ENCODE measurements at regions not wholly inside any gene's neighbourhood (a gene's known extent, or its start where the extent isn't known, plus 50 kb on each side); places are given as distances from the start of the nearest gene placed in this dataset.
"Not testable (repeated sequence)": the region's sequence is repeated elsewhere in the genome, so short reads cannot be mapped to it uniquely, and the experiment has no call there.

DNA sequence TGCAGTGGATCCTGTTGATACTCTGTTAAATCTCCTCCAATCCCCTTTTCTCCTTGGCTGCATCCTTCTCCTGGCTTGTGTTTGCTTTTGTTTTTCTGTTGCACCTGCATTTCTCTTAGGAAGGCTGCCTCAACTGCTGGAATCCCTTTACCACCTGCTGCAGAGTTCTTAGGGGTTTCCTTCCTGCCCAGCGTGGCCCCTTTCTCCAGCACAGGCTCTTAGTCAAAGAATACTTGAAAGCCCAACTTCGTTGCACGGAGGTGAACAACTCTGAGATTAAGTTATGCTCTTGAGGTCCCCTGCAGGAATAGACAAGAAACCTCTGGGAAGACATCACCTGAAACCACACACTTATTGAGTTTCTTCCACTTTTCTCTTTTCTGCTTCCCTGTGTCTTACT, 121.6 kb upstream of the GRM7 start:
- no peak for DNase-seq

DNA sequence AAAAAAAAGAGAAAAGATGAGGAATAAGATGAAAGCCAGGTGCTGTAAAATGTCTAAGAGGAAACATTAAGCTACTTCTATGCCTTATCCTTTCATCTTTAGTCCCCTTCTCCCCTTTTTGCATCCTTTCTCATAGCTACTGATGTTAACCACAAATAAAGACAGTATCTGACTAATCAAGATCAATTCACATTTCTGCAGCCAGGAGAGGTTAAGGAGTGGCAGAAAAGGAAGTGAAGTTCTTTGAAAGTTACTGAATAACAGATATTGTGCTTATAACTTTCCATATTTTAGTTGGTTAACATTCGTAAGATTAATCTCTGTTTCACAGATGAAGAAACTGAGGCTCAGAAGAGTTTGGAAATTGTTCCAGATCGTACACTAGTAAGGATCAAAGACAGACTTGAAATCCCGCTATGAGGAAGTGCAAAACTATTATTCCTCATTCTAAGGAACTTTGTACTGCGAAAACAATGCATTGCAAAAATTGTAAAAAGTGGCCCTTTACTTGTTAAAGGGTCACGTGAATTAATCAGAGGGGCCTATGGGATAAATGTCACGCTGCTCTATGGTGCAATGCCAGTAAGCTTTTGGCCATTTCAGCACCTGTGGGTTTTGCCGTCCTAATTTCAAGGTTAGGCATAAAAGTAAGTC, 117.7 kb upstream of the GRM7 start:
- DNase-seq: no peak

DNA sequence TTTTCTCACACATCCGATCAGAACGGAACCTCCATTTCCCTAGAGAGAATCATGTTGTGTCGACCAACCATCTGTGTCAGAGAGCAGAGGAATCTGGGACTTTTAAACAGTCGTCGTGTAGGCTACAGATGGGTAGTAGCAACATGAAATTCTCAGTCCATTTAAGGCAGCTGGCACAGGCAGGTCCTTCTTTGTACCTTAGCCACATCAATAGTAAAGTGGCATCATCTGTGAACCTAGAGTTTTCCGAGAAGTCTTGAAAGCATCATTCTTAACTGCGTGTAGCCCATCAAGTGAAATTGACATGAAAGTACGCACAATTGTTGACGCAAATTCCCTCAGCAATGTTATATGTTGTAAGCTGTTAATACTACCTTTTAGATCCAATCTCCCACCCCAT, 114.5 kb upstream of the GRM7 start:
- no peak for DNase-seq

DNA sequence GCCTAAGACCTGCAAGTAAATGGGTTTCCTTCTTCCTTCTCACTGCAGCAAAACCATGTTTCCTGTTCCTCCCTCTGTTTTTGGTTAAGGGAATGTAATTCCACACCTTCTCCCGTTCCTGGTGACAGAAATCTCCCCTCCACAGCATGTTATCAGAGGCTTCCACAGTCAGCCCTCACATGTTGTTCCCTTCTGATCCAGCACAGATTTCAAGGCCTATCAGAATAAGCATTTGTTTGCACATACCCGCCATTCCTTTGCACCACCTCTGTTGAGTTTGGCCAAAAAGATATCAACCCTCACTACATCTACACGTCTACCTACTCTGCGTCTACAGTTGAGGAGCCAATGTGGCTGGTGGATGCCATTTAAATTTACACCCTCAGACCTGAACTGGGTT, 113.9 kb upstream of the GRM7 start:
- no peak for DNase-seq

DNA sequence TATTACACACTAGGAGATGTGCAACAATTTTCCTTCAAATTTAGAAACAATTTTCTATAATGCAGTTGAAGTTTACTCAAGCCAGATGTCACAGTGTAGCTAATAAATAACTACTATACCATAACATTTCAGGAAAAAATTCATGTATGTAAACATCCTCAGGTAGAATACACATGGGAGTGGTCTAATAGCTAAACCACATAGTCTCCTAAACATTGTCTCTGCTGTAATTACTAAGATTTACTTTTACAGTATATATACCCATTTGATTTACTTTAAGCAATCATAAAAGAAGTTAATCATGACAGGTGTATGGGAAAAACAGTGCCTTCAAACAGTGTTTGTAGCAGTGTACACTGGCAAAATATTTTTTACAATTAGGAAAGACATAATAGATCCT, 110.1 kb upstream of the GRM7 start:
- no peak for DNase-seq

DNA sequence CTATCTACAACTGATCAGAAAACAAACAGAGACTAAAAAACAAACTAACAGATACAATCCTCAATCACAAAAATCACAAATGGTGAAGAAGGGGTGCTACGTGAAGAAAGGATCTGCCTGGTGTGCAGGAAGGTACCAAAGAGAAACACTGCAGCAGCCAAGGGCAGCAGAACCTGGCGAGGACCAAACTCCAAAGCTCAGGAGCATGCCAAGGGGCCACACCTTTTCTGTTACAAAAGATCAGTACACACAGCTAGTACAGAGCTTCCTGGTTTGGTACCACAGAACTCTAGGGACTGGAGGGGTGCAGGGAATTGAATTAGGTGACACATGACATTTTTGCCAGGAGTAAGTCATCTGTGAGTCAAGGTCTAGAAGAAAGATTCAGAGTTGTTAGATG, 107.4 kb upstream of the GRM7 start:
- DNase-seq: no peak

DNA sequence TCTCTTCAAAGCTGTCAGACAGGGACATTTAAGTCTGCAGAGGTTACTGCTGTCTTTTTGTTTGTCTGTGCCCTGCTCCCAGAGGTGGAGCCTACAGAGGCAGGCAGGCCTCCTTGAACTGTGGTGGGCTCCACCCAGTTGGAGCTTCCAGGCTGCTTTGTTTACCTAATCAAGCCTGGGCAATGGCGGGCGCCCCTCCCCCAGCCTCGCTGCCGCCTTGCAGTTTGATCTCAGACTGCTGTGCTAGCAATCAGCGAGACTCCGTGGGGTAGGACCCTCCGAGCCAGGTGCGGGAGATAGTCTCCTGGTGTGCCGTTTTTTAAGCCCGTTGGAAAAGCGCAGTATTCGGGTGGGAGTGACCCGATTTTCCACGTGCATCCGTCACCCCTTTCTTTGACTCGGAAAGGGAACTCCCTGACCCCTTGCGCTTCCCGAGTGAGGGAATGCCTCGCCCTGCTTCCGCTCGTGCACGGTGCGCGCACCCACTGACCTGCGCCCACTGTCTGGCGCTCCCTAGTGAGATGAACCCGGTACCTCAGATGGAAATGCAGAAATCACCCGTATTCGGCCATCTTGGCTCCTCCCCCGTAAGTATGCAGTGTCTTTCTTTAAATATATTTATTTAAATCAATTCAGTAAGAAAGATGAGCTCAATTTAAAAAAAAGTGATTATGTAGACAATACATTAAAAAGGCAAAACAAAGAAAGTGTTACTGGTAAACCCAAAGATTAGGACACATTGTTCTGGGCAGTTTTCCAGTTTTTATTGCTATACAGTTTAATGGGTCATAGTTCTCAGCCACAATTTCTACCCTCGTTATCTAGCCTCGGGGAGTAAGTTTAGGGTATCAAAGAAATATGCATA, 91.2 kb upstream of the GRM7 start:
- DNase-seq: not testable (repeated sequence)

DNA sequence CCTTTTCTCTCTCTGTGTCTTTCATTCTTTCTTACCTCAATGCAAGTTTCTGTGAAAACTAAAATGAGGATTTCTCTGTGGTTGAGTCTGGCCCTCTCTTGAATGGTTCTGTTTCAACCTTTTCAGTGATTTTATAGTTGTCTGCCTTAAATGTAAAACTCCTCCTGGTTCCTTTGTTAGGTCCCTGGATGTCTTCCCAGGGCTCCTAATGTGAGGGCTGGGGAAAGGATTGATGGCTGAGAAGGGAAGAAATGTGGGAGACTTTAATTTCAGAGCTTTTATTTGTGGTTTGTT, 90.6 kb upstream of the GRM7 start:
- no peak for DNase-seq

DNA sequence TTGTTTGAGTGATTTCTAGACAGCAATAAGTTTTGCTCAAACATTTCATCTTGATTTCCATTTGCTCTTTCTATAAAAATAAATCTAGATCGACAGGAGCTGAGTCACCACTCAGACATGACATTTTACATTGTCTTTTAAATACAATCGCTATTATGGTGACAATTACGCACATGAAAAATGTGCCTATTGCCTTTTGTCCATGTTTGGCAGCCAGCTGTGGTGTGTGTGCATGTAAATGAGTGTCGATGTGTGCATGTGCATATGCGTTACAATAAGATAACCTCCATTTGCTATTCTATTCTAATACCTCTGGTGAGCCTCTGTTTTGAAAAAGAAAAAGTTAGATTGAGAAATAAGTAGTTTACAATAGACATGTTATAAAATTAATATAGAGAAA, 89.7 kb upstream of the GRM7 start:
- no peak for DNase-seq

DNA sequence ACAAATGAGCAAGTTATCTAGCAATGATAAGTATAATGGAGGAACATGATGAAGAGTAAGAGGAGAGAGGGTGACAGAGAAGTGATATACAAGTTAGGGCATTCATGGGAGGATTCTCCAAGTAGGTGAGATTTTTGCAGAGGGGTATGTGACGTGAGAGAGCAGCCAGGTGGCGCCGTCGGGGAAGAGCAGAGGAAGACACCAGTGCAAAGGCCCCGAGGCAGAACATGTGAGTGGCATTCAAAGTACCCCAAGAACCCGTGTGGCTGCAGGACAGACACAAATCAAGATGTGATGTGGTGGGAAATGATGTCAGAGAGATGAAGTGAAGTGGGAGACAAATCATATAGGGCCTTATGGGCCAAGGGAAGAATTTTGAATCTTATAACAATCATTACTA, 81.8 kb upstream of the GRM7 start:
- no peak for DNase-seq

DNA sequence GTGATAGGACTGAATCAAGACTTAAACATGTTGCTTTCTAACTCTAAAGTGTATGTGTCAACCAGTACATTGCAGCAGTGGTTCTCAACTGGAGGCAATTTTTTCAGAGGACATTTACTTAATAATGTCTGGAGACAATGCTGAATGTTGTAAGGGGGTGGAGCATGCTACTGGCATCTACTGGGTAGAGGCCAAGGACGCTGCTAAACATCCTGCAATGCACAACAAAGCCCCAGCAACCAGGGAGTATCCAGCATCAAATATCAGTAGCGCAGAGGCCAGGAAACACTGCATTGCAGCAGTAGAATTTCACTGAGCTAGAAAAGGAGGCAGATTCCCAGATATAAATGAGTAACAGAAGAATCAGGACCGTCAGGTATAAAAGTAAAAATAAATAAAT, 79.8 kb upstream of the GRM7 start:
- no peak for DNase-seq

DNA sequence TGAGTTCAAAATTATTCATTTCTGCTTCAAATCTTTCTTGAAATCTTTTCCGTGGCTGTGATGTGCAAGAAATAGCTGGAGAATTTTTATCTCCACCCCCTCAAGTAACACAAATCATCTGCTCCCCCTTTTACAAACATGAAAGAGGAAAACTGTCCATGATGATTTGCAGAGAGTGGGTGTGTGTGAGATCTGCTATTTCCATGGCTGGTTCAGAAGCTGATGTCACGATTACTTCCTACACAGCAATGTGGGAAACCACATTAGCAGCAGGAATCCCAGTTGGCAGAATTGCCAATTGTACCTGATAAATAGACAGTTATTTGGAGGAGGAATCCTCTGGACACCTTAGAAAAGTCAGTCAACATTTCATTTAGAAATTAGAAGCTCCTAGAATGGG, 75.2 kb upstream of the GRM7 start:
- DNase-seq: no peak

DNA sequence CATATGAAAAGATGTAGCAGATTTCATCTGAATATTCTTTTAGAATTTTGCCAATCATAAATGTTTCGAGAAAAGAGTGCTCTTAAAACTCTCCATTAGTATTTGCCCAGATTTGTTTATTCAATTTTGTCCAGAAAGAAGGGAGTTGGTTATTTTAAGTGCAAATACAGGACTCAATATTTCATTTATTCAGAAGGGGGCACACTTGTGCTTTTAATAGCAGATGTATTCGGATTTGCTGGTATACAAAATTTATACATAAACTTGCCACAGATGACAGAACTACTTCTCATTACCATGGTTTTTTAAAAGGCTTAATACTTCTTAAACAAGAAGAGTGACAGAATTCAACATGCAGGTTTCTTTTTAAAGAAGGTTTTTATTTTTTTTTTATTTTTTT, 69.8 kb upstream of the GRM7 start:
- DNase-seq: no peak

DNA sequence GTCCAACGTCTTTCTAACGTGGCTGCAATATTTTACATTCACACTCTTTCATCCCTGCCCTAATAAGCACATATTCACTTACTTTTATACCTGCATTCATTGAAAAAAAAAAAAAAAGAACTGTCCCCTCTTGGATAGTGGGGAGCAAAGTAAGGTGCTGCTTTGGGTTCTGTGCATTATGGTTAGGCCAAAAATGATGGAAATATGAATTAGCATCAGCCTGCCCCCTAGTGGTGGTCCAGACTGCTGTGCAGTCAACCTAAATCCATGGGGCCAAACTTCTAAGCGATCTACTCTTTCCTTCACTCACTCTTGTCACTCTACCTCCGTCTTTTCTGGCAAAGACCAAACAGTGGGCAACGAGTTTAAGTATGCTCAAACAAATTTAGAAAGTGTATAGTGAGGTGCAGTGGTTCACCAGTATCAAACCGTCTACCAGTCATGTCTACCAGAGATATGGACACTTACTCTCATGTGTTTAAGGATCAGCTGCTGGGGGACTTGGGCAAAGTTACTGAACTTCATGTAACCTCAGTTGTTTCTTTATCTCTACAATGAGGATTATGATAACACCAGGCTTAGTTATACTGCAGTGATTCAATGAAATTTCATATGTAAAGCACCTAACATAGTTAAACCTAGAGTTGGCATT, 61.5 kb upstream of the GRM7 start:
- no peak for DNase-seq

DNA sequence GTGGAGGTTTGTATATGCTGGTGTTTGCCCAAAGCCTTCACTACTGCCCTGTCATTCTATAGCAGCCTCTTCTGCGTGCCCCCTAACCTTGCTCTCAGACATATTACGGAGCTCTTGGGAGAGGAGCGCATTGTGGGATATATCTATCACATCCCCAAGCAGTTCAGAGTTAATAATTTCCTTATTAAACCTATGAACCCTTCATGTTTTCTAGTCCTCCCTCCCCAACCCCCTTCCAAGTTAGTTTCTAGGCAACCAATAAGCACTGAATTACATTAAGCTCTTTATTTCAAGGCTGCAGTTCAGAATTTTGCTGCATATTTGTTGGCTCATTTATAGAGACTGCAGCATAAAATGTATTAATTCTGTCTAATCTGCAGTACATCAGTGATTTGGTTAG, 57.3 kb upstream of the GRM7 start:
- no peak for DNase-seq

DNA sequence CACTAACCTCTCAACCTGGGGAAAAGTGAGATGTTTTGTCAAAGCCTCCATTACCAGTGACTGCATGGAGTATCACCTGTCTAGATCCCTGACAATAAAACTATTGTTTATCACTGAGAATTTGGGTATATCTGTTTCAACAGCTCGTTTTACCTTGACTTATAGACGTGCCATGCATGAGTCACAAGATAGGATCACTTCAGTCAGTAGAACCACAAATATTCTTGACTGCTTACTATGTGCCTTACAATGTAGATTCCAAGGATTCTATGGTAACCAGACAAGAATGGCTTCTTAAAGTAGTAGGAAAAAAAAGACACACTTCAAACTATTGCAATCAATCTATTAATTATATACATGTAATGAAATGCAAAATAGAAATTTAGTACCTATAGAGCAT, 55.7 kb upstream of the GRM7 start:
- DNase-seq: no peak

DNA sequence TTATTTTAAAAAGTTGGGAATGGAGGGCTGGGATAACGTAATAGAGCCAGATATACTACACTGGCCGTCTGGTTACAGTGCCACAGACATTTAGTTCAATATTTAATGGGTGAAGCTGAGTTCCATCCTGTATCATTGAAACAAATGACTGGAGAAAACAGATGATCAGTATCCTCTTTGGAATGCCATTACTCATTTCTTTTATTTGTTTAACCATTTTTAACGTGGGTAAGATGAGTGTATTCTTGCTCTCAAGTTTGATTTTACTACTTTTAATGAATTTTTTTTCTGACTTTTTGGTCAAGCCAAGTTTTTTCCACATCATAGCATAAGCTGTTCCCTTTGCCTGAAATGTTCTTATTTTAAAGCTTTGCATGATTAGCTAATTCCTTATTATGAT, 53.9 kb upstream of the GRM7 start:
- no peak for DNase-seq

DNA sequence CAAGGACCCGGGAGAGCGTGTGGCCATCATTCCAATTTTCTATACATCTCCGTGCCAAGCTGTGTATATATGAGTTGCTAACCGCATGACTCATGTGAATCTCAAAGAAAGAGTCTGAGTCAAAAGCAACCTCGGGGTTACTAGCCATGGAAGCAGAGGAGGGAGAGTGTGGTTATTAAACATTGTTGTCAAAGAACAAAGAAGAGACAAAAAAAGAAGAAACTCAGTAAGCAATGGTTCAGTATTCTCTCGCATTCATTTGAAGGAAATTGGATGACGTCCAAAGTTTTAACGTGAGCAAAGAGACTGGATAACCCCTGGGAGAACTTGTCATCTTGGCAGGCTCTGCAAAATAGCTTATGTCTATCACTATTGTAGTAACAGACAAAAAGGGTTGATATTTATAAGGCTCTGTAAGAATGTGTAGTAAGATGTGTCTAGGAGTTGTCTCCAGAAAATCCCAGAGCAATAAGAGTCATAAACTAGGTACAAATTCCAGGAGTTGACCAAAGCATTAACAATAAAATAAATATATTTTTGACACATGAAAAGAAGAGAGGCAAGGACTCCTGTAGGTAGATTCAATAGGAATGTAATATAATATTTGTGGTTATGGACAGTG, 52.8 kb upstream of the GRM7 start:
- no peak for DNase-seq

DNA sequence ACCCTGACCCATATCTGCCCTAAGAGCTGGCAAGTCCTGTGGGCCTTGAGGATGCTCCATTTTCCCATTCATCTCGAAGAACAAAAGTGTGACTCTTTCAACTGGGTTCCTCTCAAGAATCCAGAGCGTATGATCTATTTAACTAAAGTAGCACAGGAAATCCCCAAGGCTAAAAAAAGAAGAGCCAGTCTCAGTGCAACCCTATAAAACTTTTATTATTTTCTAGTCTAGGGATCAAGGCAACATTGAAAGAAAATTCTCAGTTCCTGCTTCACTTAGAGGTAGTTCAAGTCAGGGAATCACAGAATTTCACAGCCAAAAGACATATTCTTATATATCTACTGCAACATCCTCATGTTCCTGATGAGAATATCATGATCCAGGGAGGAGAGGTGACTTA, 51.6 kb upstream of the GRM7 start:
- no peak for DNase-seq

Data from SW 1271 (cell line).